HG03558 (cell line): ENCODE measurements at regions not wholly inside any gene's neighbourhood (a gene's known extent, or its start where the extent isn't known, plus 50 kb on each side); places are given as distances from the start of the nearest gene placed in this dataset.

ENCODE experiments used
- ATAC-seq: cut with Tn5 transposase; IDR thresholded peaks from one replicate; pipeline ENCODE4 v1.9.1; 2021; ENCODE audit warnings: moderate number of reproducible peaks; ENCODE audit not compliant: unreplicated experiment; ENCODE audit errors: extremely low read depth

DNA sequence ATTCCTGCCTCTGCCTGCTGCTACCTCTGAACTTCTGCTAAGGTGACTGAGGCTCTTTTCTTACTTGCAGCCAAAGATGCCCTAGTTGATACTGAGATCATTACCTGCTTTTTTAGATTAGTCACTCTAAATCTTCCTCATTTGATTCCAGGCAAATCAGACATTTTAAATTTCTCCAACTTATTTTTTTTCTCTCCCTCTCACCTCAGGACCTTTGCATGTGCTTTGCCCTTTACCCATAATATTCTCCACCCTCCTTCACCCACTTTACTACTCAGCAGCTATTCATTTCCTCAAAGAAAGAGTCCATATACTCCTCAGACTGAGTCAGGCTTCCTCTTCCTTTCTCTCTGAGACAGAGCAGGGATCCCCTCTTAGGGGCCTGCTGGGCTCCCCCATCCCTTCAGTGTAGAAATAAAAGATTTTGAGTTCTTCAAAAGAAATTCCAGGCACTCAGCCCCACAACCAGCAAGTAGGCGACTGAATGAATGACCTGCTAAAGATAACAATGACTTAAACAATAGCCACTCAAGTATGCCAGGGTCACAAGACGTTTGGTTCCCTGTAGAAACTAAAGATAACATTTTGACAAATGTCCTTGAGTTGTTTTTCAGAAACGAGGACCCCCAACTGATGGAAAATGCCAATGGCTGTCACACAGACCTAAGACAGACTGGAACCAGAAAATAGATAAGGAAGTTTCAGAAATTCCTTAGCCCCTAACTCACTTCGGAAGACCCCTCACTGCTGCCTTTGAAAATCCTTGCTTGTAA is 104.2 kb downstream of the MTNR1B start:
- ATAC-seq, result no peak

DNA sequence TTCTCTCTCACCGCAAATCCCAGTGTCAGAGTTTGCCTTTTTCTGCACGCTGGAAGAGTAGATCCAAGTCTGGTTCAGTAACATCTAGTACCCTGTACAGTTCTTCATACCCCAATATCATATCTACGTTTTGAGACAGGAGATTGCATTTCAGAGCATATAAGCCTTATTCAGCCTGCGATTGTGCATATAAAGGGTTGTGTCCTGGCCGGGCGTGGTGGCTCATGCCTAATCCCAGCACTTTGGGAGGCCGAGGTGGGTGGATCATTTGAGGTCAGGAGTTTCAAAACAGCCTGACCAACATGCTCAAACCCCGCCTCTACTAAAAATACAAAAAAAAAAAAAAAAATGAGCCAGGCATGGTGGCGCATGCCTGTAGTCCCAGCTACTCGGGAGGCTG is 104.9 kb downstream of the MTNR1B start:
- ATAC-seq, result no peak

DNA sequence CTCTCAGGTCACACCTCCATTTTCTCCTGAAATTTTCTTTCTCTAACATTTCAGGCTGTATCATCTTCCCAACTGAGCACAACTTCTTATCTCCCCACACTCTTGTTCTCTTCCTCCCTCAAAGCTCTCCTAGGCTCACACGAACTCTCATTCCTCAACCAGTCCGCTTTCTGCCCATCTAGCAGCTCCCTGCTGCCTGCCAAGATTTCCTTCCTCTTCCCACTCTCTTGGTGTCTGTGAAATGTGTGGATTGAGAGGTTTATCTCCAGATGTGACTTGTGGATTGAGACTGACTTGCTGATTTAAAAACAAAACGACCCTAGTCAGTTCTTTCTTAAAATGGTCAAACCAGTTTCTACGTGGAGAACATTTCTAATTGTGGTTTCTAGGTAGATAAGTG is 106.3 kb downstream of the MTNR1B start:
- ATAC-seq, result no peak

DNA sequence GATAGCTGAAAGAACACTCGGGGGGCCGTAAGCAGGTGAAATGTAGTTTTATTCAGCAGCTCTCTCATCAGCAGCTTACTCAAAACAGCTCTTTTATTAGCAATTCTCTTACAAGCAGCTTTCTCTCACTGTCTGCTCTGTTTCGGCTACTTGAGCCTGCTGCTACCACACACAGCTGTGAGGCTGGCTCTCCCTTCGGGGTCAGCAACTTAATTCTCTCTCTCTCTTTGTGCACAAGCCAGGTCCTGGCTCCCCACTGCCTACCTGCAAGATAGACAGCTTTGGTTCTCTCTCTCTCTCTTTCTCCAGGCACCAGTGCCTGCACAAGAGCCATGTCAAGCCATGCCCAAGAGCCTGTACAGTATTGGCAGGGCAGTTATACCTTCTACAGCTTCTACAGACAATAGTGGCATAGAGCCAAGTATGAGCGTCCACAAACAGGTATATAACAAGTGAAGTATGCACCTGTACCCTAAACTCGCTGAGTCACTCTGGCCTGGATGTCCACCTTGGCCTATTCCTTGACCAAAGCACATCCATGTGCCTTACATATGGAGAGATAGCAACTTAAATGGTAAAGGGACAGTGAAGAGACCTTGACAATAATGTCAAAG is 110.8 kb downstream of the MTNR1B start:
- no peak for ATAC-seq

DNA sequence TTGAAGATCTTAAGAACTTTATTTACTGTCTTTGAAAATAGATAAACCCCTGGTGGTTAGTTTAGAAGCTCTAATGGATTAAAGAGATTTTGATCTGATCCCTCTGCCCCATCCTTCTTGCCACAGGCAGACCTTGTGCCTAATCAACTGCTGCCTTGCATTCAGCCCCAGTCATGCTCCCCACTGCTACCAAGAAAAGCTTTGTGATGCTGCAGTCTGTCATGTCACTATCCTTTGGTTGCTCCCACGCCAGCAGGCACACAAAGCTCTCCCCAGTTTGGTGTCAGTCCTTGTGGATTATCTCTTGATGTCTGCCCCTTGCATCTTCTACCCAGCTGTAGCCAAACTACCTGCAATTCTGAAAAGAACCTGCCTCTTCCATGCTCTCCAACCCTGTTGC is 112.2 kb downstream of the MTNR1B start:
- no peak for ATAC-seq

DNA sequence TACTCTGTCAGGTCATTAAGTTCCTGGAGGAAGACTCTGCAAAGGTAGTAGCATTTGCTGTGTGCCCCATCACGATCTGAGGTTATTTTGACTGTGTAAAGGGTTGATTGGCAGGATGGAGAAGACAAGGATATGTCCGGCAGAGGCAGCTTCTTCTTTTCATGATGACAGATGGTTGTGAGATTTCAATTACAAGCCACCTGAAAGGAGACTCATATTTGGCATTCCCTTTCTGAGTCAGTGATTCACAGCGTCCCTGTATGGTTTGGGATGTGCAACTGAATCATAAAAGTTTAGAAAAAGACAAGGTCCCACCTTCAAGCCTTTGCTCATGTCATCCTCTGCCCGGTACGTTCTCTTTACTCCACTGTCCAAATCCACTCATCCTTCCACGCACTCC is 113.4 kb downstream of the MTNR1B start:
- no peak for ATAC-seq

DNA sequence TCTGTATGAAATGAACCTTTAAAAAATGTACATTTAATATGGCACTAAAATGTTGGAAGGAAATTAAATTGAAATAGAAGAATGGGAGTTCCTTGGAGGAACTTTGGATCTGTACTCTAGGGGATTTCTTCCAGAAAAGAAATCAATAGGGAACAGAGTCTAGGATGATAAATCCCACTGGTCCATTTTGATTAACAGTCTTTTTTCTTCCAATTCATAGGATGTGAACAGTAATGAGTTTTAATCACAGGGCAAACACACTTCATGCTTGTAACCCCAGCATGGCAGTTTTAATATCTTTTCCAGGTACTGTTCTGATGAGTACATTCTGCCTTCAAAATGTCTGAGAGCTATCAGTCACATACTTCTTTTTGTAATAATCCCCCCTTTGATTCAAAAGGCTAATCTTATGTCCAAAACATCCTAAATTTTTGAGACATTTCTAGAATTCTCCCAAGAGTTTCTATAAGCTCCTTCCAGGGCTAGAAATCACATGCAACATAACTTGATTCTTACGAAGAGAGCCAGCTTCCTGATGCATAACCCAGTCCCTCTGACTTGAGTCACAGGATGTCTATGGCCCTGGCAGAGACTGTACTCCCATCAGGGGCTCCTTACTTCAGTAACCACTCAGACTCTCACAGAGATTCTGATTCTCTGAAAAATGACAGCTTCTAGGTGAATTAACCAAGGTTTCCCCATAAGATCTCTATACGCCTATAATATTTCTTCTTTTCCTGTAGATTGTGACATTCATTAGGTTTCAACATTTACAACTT is 112.9 kb downstream of the SLC36A4 start:
- no peak for ATAC-seq

DNA sequence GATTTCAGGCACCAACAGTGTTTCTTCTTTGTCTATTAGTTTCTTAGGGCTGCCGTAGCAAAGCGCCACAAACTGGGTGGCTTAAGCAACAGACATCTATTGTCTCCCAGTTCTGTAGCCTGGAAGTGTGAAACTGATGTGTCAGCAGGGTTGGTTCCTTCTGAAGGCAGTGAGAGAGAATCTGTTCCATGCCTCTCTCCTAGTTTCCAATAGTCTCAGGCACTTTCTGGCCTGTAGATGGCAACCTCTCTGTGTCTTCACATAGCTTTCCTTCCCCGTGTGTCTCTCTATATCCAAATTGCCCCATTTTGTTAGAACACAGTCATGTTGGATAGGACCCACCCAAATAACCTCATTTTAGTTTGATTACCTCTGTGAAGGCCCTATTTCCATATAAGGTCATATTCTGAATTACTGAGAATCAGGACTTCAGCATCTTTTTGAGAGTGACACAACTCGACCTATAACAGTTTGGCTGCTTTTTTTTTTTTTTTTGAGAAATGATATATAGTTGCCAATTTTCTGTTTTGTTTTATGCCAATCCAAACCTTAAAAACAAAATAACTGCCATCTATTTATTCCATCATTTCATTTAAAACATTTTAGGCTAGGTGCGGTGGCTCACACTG is 108.2 kb downstream of the SLC36A4 start:
- no peak for ATAC-seq
